GM23338 (cell line): ENCODE measurements at regions not wholly inside any gene's neighbourhood (a gene's known extent, or its start where the extent isn't known, plus 50 kb on each side); places are given as distances from the start of the nearest gene placed in this dataset.

Experiments
- ATAC-seq: fragments of 200-7000 bp; cut with Tn5 transposase; 3 replicates; pipeline ENCODE4 v1.9.1; 2020
- DNase-seq: peaks from one replicate; pipeline ENCODE4 v3.0.0-alpha.2; 2015; ENCODE audit warnings: low spot score
- H2AFZ ChIP-seq: fragments of 200-600 bp; sonication (generic); 2 replicates; pipeline ENCODE4 v1.8.0; 2016; ENCODE audit warnings: antibody characterized with exemption, mild to moderate bottlenecking, moderate library complexity
- H3F3A ChIP-seq: fragments of 200-600 bp; sonication (generic); replicated peaks from 2 replicates; pipeline ENCODE4 v1.8.0; 2017; ENCODE audit warnings: antibody characterized with exemption, mixed run types, low read depth
- H3K27ac ChIP-seq: fragments of 200-600 bp; sonication (generic); 2 replicates; pipeline ENCODE4 v1.6.1; 2016; ENCODE audit warnings: low read depth
- H3K27me3 ChIP-seq: fragments of 200-600 bp; sonication (generic); 2 replicates; pipeline ENCODE4 v1.8.0; 2016; ENCODE audit warnings: mild to moderate bottlenecking, mixed run types, moderate library complexity; ENCODE audit not compliant: insufficient read depth
- H3K36me3 ChIP-seq: fragments of 200-600 bp; sonication (generic); 2 replicates; pipeline ENCODE4 v1.8.0; 2016; ENCODE audit warnings: mild to moderate bottlenecking; ENCODE audit not compliant: insufficient read depth
- H3K4me1 ChIP-seq: fragments of 200-600 bp; sonication (generic); 2 replicates; pipeline ENCODE4 v1.8.0; 2016; ENCODE audit warnings: mild to moderate bottlenecking, moderate library complexity; ENCODE audit not compliant: insufficient read depth
- H3K4me2 ChIP-seq: fragments of 200-600 bp; sonication (generic); 2 replicates; pipeline ENCODE4 v1.7.1; 2017; ENCODE audit warnings: mixed run types
- H3K4me3 ChIP-seq: fragments of 200-600 bp; sonication (generic); 2 replicates; pipeline ENCODE4 v1.6.1; 2016; ENCODE audit warnings: mixed run types
- H3K79me2 ChIP-seq: fragments of 200-600 bp; sonication (generic); replicated peaks from 2 replicates; pipeline ENCODE4 v1.8.0; 2017; ENCODE audit warnings: mild to moderate bottlenecking; ENCODE audit not compliant: insufficient read depth
- H3K9me2 ChIP-seq: fragments of 200-600 bp; sonication (generic); 2 replicates; pipeline ENCODE4 v1.8.0; 2017; ENCODE audit not compliant: insufficient read depth
- H4K20me1 ChIP-seq: fragments of 200-600 bp; sonication (generic); replicated peaks from 2 replicates; pipeline ENCODE4 v1.8.0; 2017; ENCODE audit warnings: mild to moderate bottlenecking; ENCODE audit not compliant: insufficient read depth
- H3K27ac Mint-ChIP-seq: 2 replicates; pipeline ENCODE4 v1.8.0; 2020; ENCODE audit warnings: inconsistent platforms, mild to moderate bottlenecking, moderate library complexity, mixed read lengths
- H3K27me3 Mint-ChIP-seq: 3 replicates; pipeline ENCODE4 v1.8.0; 2022; ENCODE audit warnings: low read depth, mild to moderate bottlenecking, moderate library complexity, mixed read lengths, inconsistent platforms; ENCODE audit not compliant: insufficient read depth, poor library complexity
- H3K36me3 Mint-ChIP-seq: 3 replicates; pipeline ENCODE4 v1.8.0; 2021; ENCODE audit warnings: low read depth, mild to moderate bottlenecking, inconsistent platforms, moderate library complexity, mixed read lengths
- H3K4me1 Mint-ChIP-seq: 3 replicates; pipeline ENCODE4 v1.8.0; 2020; ENCODE audit warnings: mild to moderate bottlenecking, inconsistent platforms, mixed read lengths
- H3K4me3 Mint-ChIP-seq: 3 replicates; pipeline ENCODE4 v1.8.0; 2021; ENCODE audit warnings: moderate library complexity, mild to moderate bottlenecking, inconsistent platforms, mixed read lengths
- H3K9me3 Mint-ChIP-seq: 3 replicates; pipeline ENCODE4 v1.8.0; 2020; ENCODE audit warnings: moderate library complexity, mild to moderate bottlenecking, inconsistent platforms, mixed read lengths
- CTCF ChIP-seq, 2 experiments: fragments of 200-600 bp in 1 of 2; sonication (generic) in 1 of 2; conservative IDR thresholded peaks; 2 replicates each; pipeline versions ENCODE4 v1.5.1 to v1.6.1; 2016 to 2017; ENCODE audit warnings: antibody characterized with exemption in 2 of 2, low read depth in 2 of 2, mild to moderate bottlenecking in 2 of 2, moderate library complexity in 1 of 2
- ETS1 ChIP-seq: IDR thresholded peaks from 2 replicates; pipeline ENCODE4 v1.6.1; 2016; ENCODE audit warnings: antibody characterized with exemption
- EZH2 ChIP-seq: fragments of 200-600 bp; sonication (generic); IDR thresholded peaks from one replicate; pipeline ENCODE4 v1.8.0; 2017; ENCODE audit warnings: antibody characterized with exemption, mild to moderate bottlenecking, low read depth; ENCODE audit not compliant: unreplicated experiment
- EZH2phosphoT487 ChIP-seq: fragments of 200-600 bp; sonication (generic); IDR thresholded peaks from one replicate; pipeline ENCODE4 v1.8.1; 2018; ENCODE audit warnings: antibody characterized with exemption; ENCODE audit not compliant: unreplicated experiment
- NANOG ChIP-seq: IDR thresholded peaks from 2 replicates; pipeline ENCODE4 v1.6.1; 2016; ENCODE audit warnings: antibody characterized with exemption, borderline replicate concordance
- REST ChIP-seq: IDR thresholded peaks from one replicate; pipeline ENCODE4 v1.6.1; 2018; ENCODE audit warnings: antibody characterized with exemption; ENCODE audit not compliant: unreplicated experiment
- STAT1 ChIP-seq: IDR thresholded peaks from one replicate; pipeline ENCODE4 v1.6.1; 2016; ENCODE audit warnings: antibody characterized with exemption; ENCODE audit not compliant: unreplicated experiment
- ZNF114 ChIP-seq: fragments of 250-450 bp; sonication (Bioruptor Pico); IDR thresholded peaks from 2 replicates; pipeline ENCODE4 v1.5.0; 2020; ENCODE audit warnings: mild to moderate bottlenecking, moderate library complexity
- ZNF462 ChIP-seq: fragments of 250-450 bp; sonication (Bioruptor Pico); IDR thresholded peaks from 2 replicates; pipeline ENCODE4 v1.5.0; 2020; ENCODE audit warnings: mild to moderate bottlenecking, moderate library complexity

GRCh38 chr2:131657895-131658768, 130.4 kb downstream of the CCDC74A start (continued):
- TF ChIP-seq CTCF (conservative IDR thresholded peaks at IDR 0.05; ENCODE audit: low read depth in 2 of 2) (no peak), STAT1 (no peak), NANOG (no peak), ETS1 (no peak)

- H3K27me3 Mint-ChIP-seq = peaks cover 5% of the 10 kb centered on the region
- Histone ChIP-seq H3K79me2 (no peaks in the 10 kb centered on the region), H3F3A (no peaks in the 10 kb centered on the region), H3K36me3 (no peaks in the 10 kb centered on the region), H3K4me3 (no peak overlapping the region), H3K27ac (no peak overlapping the region), H2AFZ (no peak overlapping the region), H3K9me2 (no peaks in the 10 kb centered on the region), H4K20me1 (no peaks in the 10 kb centered on the region), H3K4me2 (no peak overlapping the region), H3K27me3 (no peaks in the 10 kb centered on the region), H3K4me1 (no peaks in the 10 kb centered on the region)
- TF ChIP-seq REST = no peak
- no peak for TF ChIP-seq EZH2
- no peak for TF ChIP-seq ZNF114 (CRISPR knock-in tag)
- TF ChIP-seq EZH2phosphoT487 = no peak
- TF ChIP-seq ZNF462 (CRISPR knock-in tag) = no peak
- DNase-seq = no peak
- H3K9me3 Mint-ChIP-seq = peaks cover 11% of the 10 kb centered on the region; the same call in 2 of the 3 replicates
- ATAC-seq = no peak
- no peaks in the 10 kb centered on the region for H3K4me1 Mint-ChIP-seq
- no peak overlapping the region for H3K4me3 Mint-ChIP-seq
- H3K36me3 Mint-ChIP-seq = no peaks in the 10 kb centered on the region
- no peak overlapping the region for H3K27ac Mint-ChIP-seq
Observed at GRCh38 chr2:131658769-131659131, 131.1 kb downstream of the CCDC74A start.
